GM19240 (cell line): ENCODE measurements at regions not wholly inside any gene's neighbourhood (a gene's known extent, or its start where the extent isn't known, plus 50 kb on each side); places are given as distances from the start of the nearest gene placed in this dataset.
"Not testable (repeated sequence)": the region's sequence is repeated elsewhere in the genome, so short reads cannot be mapped to it uniquely, and the experiment has no call there.

Experiments used
- DNase-seq: peaks from one replicate; pipeline ENCODE4 v3.0.0; 2011; ENCODE audit warnings: low spot score; ENCODE audit not compliant: insufficient read length

GRCh38 chr5:6080930-6081726 is 297.2 kb downstream of the MED10 start:
- DNase-seq, result no peak

GRCh38 chr5:6080436-6080835 is 297.9 kb downstream of the MED10 start:
- DNase-seq, result no peak

GRCh38 chr5:6078881-6079280 is 299.5 kb downstream of the MED10 start:
- DNase-seq, result no peak

- no peak for DNase-seq
These were observed 301.8 kb downstream of the MED10 start for GRCh38 chr5:6076341-6077239.

GRCh38 chr5:6072488-6072887 is 305.9 kb downstream of the MED10 start:
- not testable (repeated sequence) for DNase-seq

GRCh38 chr5:6069496-6070185 is 308.7 kb downstream of the MED10 start:
- no peak for DNase-seq

- DNase-seq, result no peak
These were observed 312.3 kb downstream of the MED10 start for GRCh38 chr5:6066016-6066415.

GRCh38 chr5:6059137-6059800 is 319.1 kb downstream of the MED10 start:
- DNase-seq, result no peak

GRCh38 chr5:6058055-6058715 is 320.2 kb downstream of the MED10 start:
- DNase-seq, result no peak

GRCh38 chr5:6056280-6056679 is 322.1 kb downstream of the MED10 start:
- DNase-seq, result no peak

- DNase-seq, result no peak
These were observed 328.7 kb downstream of the MED10 start for GRCh38 chr5:6049662-6050061.

- no peak for DNase-seq
These were observed 329.6 kb downstream of the MED10 start for GRCh38 chr5:6048746-6049145.

GRCh38 chr5:6046296-6046967 is 331.9 kb downstream of the MED10 start:
- no peak for DNase-seq

- DNase-seq, result no peak
These were observed 334.6 kb downstream of the MED10 start for GRCh38 chr5:6043491-6044310.

GRCh38 chr5:6041977-6042550 is 336.3 kb downstream of the MED10 start:
- no peak for DNase-seq

GRCh38 chr5:6039111-6039510 is 339.2 kb downstream of the MED10 start:
- DNase-seq, result no peak

- no peak for DNase-seq
These were observed 342.3 kb downstream of the MED10 start for GRCh38 chr5:6036006-6036405.

GRCh38 chr5:6029811-6030271 is 348.5 kb downstream of the MED10 start:
- DNase-seq, result no peak
